Astrocyte of the spinal cord (primary cell): ENCODE measurements at regions not wholly inside any gene's neighbourhood (a gene's known extent, or its start where the extent isn't known, plus 50 kb on each side); places are given as distances from the start of the nearest gene placed in this dataset.

Experiments
- DNase-seq: peaks from one replicate; pipeline ENCODE4 v3.0.0; 2011; ENCODE audit warnings: low read depth, low spot score
- H3K4me3 ChIP-seq: 2 replicates; pipeline ENCODE4 v1.5.1; 2011; ENCODE audit warnings: low read depth, mild to moderate bottlenecking, low read length, moderate library complexity
- CTCF ChIP-seq: IDR thresholded peaks from 2 replicates; pipeline ENCODE4 v1.5.1; 2012; ENCODE audit warnings: low read depth, mild to moderate bottlenecking, low read length, inconsistent platforms
- in situ Hi-C: cut with HindIII; loops from 2 replicates; pipeline ENCODE4 v1.10.0; 2017; ENCODE audit warnings: low sequenced_read_pairs

GRCh38 chr18:71249791-71250190 is 960.9 kb downstream of the SOCS6 start:
- no peak for DNase-seq
- in situ Hi-C loops: no loop called here
- no peak overlapping the region for H3K4me3 ChIP-seq
- no peak for TF ChIP-seq CTCF

DNA sequence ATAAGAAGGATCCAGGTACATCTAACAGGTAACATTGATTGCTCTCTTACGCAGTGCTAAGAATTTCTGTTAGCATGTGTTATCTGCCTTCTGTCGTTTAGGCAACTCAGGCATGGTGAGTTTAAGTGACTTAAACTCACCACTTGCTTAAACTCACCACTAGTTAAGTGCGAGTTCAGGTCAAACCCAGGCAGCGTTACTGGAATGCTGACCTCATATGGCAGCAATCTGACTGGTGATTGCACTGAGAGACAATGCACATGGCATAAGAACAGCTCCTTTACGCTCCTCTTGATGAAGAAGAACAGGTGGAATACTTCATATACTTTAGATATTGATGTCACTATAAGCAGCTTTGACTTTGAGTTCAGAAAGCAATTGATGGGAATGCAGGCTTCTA is 954.1 kb downstream of the SOCS6 start:
- in situ Hi-C loops: no loop called here
- no peak for TF ChIP-seq CTCF
- no peak for DNase-seq
- no peak overlapping the region for H3K4me3 ChIP-seq

DNA sequence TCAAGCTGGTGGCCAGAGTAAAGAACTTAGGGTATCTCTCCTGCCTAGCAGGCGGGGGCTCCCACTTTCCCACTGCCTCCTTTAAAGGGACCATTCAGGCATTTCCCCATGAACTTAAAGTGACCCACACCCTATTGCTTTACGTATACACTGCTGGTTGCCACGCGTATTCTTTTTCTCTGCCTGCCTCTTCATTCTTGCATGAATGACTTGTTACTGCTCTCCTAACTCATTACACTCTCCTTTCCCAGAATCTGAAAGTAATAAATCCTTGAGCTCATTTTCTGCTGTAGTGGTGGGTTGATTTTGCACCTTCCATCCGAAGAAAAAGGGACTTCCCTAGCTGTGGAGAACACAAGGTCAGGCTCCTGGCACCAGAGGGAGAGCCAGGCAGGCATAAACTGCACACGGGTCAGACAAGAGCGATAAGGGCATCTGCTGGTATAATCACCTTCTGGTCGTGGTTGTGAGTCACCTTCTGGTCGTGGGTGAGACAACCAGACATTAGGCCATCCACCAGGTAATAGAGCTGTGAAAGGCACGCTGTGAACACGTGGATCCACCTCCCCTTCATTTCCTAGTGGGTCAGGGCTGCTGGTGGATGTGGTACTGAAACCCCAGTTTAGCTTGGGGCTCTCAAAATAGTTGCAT is 950.3 kb downstream of the SOCS6 start:
- in situ Hi-C loops: no loop called here
- TF ChIP-seq CTCF: no peak

DNA sequence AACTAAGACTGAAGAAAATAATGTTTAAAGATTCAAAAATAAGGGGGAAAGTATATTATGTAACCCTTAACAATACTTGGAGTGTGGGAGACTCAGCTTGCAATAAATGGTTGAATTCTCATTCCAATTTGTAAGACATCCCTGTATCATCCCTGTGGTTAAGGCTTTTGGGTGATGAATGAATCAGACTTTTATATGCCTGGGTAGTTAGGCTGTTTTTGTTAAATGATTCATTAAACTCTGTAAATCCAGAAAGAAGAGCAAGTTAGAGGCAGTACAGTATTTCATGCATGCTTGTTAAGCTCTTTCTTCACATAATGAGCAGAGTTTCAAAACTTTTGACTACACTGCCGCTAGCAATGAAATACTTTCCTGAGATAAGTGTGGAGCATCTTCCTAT is 948.8 kb downstream of the SOCS6 start:
- TF ChIP-seq CTCF: no peak
- H3K4me3 ChIP-seq: no peak overlapping the region
- no peak for DNase-seq
- in situ Hi-C loops: no loop called here

More for the DNA sequence above, 950.3 kb downstream of the SOCS6 start:
- DNase-seq: no peak
- H3K4me3 ChIP-seq: no peak overlapping the region

- H3K4me3 ChIP-seq: no peak overlapping the region
- in situ Hi-C loops: no loop called here
- TF ChIP-seq CTCF: no peak
- DNase-seq: no peak
These were observed 944.3 kb downstream of the SOCS6 start for GRCh38 chr18:71233177-71233576.

DNA sequence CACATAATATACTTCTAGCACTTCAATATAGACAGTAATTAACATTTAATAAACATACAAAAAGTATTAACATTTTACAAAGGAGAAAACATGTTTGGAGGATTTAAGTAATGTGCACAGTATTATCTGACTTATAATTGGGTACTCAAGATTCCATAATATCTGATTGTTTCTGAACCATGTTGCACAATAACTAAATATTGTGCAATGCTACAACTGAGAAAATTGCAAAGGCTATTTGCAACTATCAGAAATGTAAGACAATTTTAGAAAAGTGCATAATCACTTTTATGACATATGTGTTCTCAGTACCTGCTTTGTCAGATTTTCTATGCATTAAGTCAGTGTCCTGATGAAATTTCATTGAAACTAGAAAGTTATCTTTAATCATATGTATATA is 934.6 kb downstream of the SOCS6 start:
- TF ChIP-seq CTCF: no peak

More for the DNA sequence above, 934.6 kb downstream of the SOCS6 start:
- DNase-seq: no peak
- no peak overlapping the region for H3K4me3 ChIP-seq
- in situ Hi-C loops: no loop called here
